ENCODE measurements at regions not wholly inside any gene's neighbourhood (a gene's known extent, or its start where the extent isn't known, plus 50 kb on each side); places are given as distances from the start of the nearest gene placed in this dataset.

- TF ChIP-seq CTCF (IDR thresholded peaks at IDR 0.05; ENCODE audit: low read depth, low read length), result no peak
- H3K4me3 ChIP-seq (ENCODE audit: low read depth, low read length), result no peak overlapping the region
These were observed 241.9 kb downstream of the RWDD3 start for GRCh38 chr1:95475686-95476457.

DNA sequence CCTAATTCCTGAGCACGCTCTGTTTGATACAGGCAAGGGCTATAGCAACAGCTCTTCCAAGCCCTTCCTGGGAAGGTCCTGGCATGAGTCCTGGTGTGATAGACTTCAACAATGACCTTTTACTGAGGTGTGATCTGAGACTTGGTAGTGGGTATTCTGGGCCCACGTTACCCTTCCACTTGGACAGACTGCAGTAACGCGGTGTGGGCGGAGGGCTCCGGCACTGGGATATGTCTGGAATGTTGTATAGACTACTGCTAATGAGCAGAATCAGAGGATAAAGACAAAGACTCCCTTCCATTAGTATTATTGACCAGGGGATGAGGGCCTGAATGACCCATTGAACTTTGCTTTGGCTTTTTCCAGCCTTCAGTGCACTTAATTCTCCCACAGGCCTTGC lies 262.3 kb downstream of the RWDD3 start:
- no peak for TF ChIP-seq CTCF (IDR thresholded peaks at IDR 0.05; ENCODE audit: low read depth, low read length)
- H3K4me3 ChIP-seq (ENCODE audit: low read depth, low read length), result no peak overlapping the region

DNA sequence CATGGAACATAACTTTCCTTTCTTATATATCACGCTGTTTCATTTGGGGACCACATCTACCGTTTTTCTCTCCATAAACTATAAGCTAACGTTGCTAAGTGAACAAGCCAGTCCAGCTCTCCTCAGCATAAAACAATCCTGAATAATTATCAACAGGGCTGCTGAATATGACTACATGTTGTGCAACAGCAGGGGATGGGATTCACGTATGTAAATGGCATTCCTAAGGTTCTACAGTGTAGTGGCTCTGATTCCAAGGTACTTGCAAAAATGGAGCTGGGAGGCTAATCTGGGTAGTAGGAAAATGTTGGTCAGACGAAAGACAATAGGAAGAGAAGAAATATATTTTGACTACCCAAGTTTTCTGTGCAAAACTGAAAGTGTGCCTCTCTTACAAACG lies 262.8 kb downstream of the RWDD3 start:
- H3K4me3 ChIP-seq (ENCODE audit: low read depth, low read length), result no peak overlapping the region
- TF ChIP-seq CTCF (IDR thresholded peaks at IDR 0.05; ENCODE audit: low read depth, low read length), result no peak

DNA sequence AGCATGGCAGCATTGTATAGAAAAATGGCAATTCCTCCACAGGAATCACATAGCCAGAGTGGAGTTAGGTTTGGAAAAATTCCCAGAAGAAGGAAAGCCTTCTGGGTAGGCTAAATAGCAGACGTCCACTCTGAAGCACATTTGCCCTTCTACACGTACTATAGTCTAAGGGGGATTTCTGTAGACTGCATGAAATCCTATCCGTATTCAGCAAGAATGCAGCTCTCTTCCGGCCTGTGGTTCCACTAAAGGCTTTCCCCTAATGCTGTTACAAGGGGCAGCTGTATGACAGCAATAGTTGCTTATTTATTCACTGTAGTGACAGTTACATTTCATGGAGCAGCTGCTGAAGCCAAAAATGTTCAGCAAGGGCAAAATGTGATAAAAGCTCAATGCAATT lies 263.6 kb downstream of the RWDD3 start:
- no peak for TF ChIP-seq CTCF (IDR thresholded peaks at IDR 0.05; ENCODE audit: low read depth, low read length)
- no peak overlapping the region for H3K4me3 ChIP-seq (ENCODE audit: low read depth, low read length)

DNA sequence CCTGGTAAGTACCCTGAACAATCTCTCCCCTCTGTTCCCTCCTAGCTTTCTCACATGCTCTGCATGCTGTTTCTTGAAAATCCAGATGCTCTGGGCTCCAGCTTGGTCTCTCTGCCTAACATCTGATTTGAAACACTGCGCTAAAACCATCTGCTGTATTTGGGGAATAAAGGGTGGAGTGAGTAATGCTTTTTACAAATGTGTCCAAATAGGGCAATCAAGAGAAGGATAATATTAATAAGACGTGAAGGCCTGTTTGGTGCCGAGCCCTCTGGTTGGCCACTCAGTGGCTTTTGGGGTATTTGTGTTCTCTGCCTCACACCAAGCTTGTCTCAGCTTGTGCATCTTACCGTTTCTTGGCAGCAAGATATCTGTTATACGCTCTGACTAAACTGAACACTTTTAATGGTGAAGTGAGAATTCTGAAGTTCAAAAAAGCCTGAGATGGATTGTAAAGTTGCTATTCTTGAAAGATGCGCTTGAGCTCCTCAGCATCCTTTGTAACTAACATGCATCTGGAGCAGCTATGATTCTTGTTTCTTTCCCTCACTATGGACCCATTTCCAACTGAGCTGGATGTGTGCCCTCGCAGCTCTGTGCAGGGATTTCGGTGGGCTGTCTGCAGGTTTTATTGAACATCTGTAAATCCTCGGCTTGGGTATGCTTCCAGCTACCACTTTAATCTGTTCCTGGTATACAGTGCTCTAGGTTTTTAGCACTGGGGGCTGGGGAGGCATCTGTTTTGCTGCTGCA lies 269.4 kb downstream of the RWDD3 start:
- H3K4me3 ChIP-seq (ENCODE audit: low read depth, low read length), result no peak overlapping the region
- TF ChIP-seq CTCF (IDR thresholded peaks at IDR 0.05; ENCODE audit: low read depth, low read length), result no peak

GRCh38 chr1:95504321-95504720 lies 270.3 kb downstream of the RWDD3 start:
- no peak overlapping the region for H3K4me3 ChIP-seq (ENCODE audit: low read depth, low read length)
- TF ChIP-seq CTCF (IDR thresholded peaks at IDR 0.05; ENCODE audit: low read depth, low read length), result no peak

- no peak for TF ChIP-seq CTCF (IDR thresholded peaks at IDR 0.05; ENCODE audit: low read depth, low read length)
- H3K4me3 ChIP-seq (ENCODE audit: low read depth, low read length), result no peak overlapping the region
These were observed 272.9 kb downstream of the RWDD3 start for GRCh38 chr1:95506736-95507414.
